CD4-positive, alpha-beta memory T cell (primary cell): ENCODE measurements at regions not wholly inside any gene's neighbourhood (a gene's known extent, or its start where the extent isn't known, plus 50 kb on each side); places are given as distances from the start of the nearest gene placed in this dataset.

Source experiments
- CTCF ChIA-PET: fragments of 350-600 bp; sonication (Branson Sonifier 250); formaldehyde crosslinking; loops from one replicate; lab custom pipeline; 2021; ENCODE audit warnings: inconsistent platforms; ENCODE audit not compliant: partially characterized antibody; lab: Charles Lee
- POLR2A ChIA-PET: fragments of 350-600 bp; sonication (Branson Sonifier 250); formaldehyde crosslinking; loops from one replicate; lab custom pipeline; 2021; ENCODE audit not compliant: partially characterized antibody; lab: Charles Lee
- DNase-seq, 5 donors: peaks; one replicate each; pipeline versions ENCODE4 v3.0.0 to v3.0.0-alpha.2; 2020 to 2022; ENCODE audit warnings: mixed read lengths in 1 of 5
- H3K27ac ChIP-seq: one replicate; pipeline ENCODE4 v1.7.0; 2013; ENCODE audit warnings: low read depth, low read length
- H3K27me3 ChIP-seq: 2 replicates; pipeline ENCODE4 v1.7.0; 2013; ENCODE audit warnings: mild to moderate bottlenecking, low read length, moderate library complexity; ENCODE audit not compliant: insufficient read depth
- H3K36me3 ChIP-seq: 2 replicates; pipeline ENCODE4 v1.7.0; 2013; ENCODE audit warnings: mild to moderate bottlenecking, low read length, moderate library complexity; ENCODE audit not compliant: insufficient read depth
- H3K4me1 ChIP-seq: 2 replicates; pipeline ENCODE4 v1.7.0; 2013; ENCODE audit warnings: mild to moderate bottlenecking, low read length, moderate library complexity; ENCODE audit not compliant: insufficient read depth
- H3K4me3 ChIP-seq, 2 donors: one replicate each; pipeline ENCODE4 v1.7.0; 2013; ENCODE audit warnings: low read length in 2 of 2, mild to moderate bottlenecking in 1 of 2
- H3K9me3 ChIP-seq, 2 donors: one replicate each; pipeline ENCODE4 v1.7.0; 2013; ENCODE audit warnings: low read length in 2 of 2, control low read depth in 1 of 2; ENCODE audit not compliant: control insufficient read depth in 1 of 2
- H3K27ac Mint-ChIP-seq, 7 donors: one replicate each; pipeline ENCODE4 v1.8.0; 2020 to 2021; ENCODE audit warnings: mixed read lengths in 7 of 7, mild to moderate bottlenecking in 6 of 7, inconsistent platforms in 3 of 7, moderate library complexity in 3 of 7
- H3K27me3 Mint-ChIP-seq, 2 donors: one replicate each; pipeline ENCODE4 v1.8.0; 2020 to 2021; ENCODE audit warnings: mixed read lengths in 2 of 2
- H3K36me3 Mint-ChIP-seq, 2 donors: one replicate each; pipeline ENCODE4 v1.8.0; 2020 to 2021; ENCODE audit warnings: mixed read lengths in 2 of 2, inconsistent platforms in 1 of 2, mild to moderate bottlenecking in 1 of 2
- H3K4me1 Mint-ChIP-seq, 4 donors: one replicate each; pipeline ENCODE4 v1.8.0; 2020 to 2021; ENCODE audit warnings: mixed read lengths in 4 of 4, mild to moderate bottlenecking in 1 of 4
- H3K4me3 Mint-ChIP-seq, 8 donors: one replicate each; pipeline ENCODE4 v1.8.0; 2020 to 2021; ENCODE audit warnings: mixed read lengths in 8 of 8, mild to moderate bottlenecking in 7 of 8, moderate library complexity in 6 of 8, inconsistent platforms in 3 of 8
- H3K9me3 Mint-ChIP-seq, 8 donors: one replicate each; pipeline ENCODE4 v1.8.0; 2020 to 2021; ENCODE audit warnings: mixed read lengths in 8 of 8, mild to moderate bottlenecking in 5 of 8, inconsistent platforms in 3 of 8, moderate library complexity in 1 of 8
- intact Hi-C: fragments of 100-400 bp; cut with micrococcal nuclease; formaldehyde crosslinking; loops from one replicate; pipeline ENCODE4 v1.15.1; 2023

DNA sequence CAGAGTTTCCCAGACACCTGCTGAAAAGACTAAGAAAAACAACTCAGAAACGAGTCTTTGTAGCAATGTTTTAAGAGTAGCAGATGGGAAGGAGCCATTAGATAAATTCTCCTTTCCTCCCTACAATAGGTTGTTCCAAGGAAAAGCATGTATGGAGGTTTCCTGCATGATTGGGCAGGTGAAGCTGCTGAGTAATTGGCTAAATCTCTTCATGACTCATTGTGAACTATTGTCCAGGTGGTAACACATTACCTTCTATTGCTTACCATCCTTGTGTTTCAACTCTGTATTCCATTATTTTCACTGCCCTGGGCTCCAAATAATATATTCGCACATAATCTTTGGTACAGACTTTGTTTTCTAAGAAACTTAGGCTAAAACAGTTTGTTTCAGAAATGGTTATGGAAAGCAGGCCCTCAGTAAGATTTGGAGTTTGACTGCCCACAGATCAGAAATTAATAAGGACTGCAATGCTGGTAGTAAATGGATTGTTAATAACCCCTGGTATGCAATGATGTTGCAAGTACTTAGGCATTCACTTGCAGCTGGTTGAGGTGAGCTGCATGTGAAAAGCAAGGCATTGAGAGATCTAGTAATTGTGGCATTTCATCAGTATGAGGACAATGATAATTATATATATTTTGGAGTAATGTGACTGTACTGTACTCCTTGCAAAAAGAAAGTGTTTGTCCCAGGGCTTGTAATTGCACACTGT, 281.4 kb upstream of the VLDLR start:
- no peak overlapping the region for H3K4me3 Mint-ChIP-seq
- H3K27me3 ChIP-seq = no peaks in the 10 kb centered on the region
- intact Hi-C loops = no loop called here
- no peaks in the 10 kb centered on the region for H3K4me1 Mint-ChIP-seq
- no peak overlapping the region for H3K27ac Mint-ChIP-seq
- H3K4me1 ChIP-seq = no peaks in the 10 kb centered on the region
- CTCF ChIA-PET = no interaction called here
- H3K27ac ChIP-seq = no peak overlapping the region
- H3K36me3 Mint-ChIP-seq = no peaks in the 10 kb centered on the region
- H3K9me3 ChIP-seq = no peaks in the 10 kb centered on the region
- DNase-seq = no peak
- H3K9me3 Mint-ChIP-seq = no peaks in the 10 kb centered on the region
- no peaks in the 10 kb centered on the region for H3K36me3 ChIP-seq
- POLR2A ChIA-PET = no interaction called here
- peaks cover 2 to 3% of the 10 kb centered on the region in 2 donors for H3K27me3 Mint-ChIP-seq
- no peak overlapping the region for H3K4me3 ChIP-seq

DNA sequence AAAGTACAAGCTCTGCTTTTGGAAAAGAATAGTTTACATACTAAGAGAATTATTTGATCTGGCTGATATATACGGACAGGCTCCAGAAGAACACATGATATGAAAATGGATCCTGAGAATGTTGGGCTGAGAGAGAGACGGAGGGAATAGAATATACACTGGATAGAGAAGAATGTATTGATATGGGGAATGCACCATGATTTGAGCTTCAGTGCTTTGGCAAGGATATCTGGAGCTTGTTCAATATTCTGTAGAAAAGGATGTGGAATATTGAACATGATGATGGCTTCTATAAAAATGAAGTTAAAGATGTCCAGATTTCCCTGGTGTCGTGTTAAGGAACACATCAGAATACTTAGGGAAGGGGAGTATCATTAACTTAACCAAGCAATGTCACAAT, 280.5 kb upstream of the VLDLR start:
- Mint-ChIP-seq H3K9me3 (peaks cover 0 to under 1% (median 0%) of the 10 kb centered on the region in 8 donors), H3K27ac (no peak overlapping the region), H3K36me3 (no peaks in the 10 kb centered on the region), H3K4me1 (no peaks in the 10 kb centered on the region), H3K27me3 (peaks cover 0 to 2% of the 10 kb centered on the region in 2 donors), H3K4me3 (no peak overlapping the region)
- H3K27ac ChIP-seq = no peak overlapping the region
- no peak for DNase-seq
- ChIA-PET CTCF (no interaction called here), POLR2A (no interaction called here)
- intact Hi-C loops = no loop called here
- no peaks in the 10 kb centered on the region for H3K36me3 ChIP-seq
- H3K9me3 ChIP-seq = no peaks in the 10 kb centered on the region
- H3K27me3 ChIP-seq = no peaks in the 10 kb centered on the region
- no peaks in the 10 kb centered on the region for H3K4me1 ChIP-seq
- no peak overlapping the region for H3K4me3 ChIP-seq

DNA sequence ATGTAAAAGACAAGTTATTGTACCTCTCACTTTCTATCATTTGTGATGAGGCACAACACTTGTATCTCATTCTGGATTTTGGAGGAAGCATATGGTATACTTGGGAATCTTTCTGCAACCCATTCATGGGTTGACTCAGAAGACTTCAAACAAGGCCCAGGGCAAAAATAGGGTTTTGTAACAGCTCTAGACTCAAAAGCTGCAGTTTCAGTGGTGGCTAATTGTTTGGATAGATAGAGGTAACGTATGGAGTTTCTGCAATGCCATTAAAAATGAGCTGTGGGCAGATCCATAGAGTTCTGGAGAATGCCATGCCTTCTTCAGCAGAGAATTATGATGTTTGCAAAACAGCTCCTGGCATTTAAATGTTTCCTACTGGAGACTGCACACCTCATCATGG, 279.6 kb upstream of the VLDLR start:
- peaks cover 0 to 2% of the 10 kb centered on the region in 2 donors for H3K27me3 Mint-ChIP-seq
- no peaks in the 10 kb centered on the region for H3K4me1 Mint-ChIP-seq
- Histone ChIP-seq H3K4me3 (no peak overlapping the region), H3K36me3 (no peaks in the 10 kb centered on the region), H3K9me3 (no peaks in the 10 kb centered on the region), H3K4me1 (no peaks in the 10 kb centered on the region), H3K27me3 (no peaks in the 10 kb centered on the region), H3K27ac (no peak overlapping the region)
- H3K9me3 Mint-ChIP-seq = peaks cover 0 to 4% (median 1%) of the 10 kb centered on the region in 8 donors
- H3K36me3 Mint-ChIP-seq = no peaks in the 10 kb centered on the region
- no peak overlapping the region for H3K4me3 Mint-ChIP-seq
- intact Hi-C loops = no loop called here
- ChIA-PET POLR2A (no interaction called here), CTCF (no interaction called here)
- no peak for DNase-seq
- no peak overlapping the region for H3K27ac Mint-ChIP-seq

DNA sequence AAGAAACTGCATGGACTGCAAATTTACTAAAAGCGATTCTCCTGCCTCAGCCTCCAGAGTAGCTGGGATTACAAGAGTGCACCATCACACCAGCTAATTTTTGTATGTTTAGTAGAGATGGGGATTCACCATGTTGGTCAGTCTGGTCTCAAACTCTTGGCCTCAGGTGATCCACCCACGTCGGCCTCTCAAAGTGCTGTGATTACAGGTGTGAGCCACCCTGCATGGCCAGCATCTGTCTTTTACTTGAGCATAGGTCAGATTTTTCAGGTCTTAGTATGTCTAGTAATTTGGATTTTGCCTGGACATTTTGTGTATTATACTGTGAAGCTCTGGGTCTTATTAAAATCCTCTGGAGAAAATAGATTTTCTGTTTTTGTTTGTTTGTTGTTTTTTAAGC, 277.8 kb upstream of the VLDLR start:
- ChIA-PET POLR2A (no interaction called here), CTCF (no interaction called here)
- H3K9me3 Mint-ChIP-seq = peaks cover 2 to 14% (median 10%) of the 10 kb centered on the region in 8 donors

DNA sequence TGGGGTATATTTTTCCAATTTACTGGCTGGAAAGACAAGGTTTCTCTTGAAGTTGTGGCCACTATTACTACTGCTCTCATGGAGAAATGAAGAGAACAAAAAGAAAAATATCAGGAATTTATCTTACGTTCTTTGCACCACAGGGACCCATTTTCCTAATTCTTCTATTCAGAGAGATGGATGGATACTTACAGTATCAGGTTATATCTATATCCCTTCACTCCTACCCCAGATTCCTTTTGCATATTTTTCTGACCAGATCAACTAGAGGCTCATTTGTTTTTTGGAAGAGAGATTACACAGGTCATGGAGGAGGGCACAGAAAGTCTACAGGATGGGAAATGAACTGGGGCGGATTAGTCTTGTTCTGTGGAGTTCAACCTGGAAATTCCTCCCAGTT, 277.2 kb upstream of the VLDLR start:
- intact Hi-C loops = no loop called here
- ChIA-PET CTCF (no interaction called here), POLR2A (no interaction called here)
- H3K27me3 ChIP-seq = no peaks in the 10 kb centered on the region
- H3K4me1 ChIP-seq = no peaks in the 10 kb centered on the region
- Mint-ChIP-seq H3K27ac (no peak overlapping the region), H3K9me3 (peaks cover 2 to 18% (median 10%) of the 10 kb centered on the region in 8 donors), H3K36me3 (no peaks in the 10 kb centered on the region), H3K4me1 (no peaks in the 10 kb centered on the region), H3K4me3 (no peak overlapping the region), H3K27me3 (peaks cover 0 to 2% of the 10 kb centered on the region in 2 donors)
- no peak for DNase-seq
- H3K36me3 ChIP-seq = no peaks in the 10 kb centered on the region
- H3K4me3 ChIP-seq = no peak overlapping the region
- no peak overlapping the region for H3K27ac ChIP-seq
- no peaks in the 10 kb centered on the region for H3K9me3 ChIP-seq

More for the DNA sequence above, 277.8 kb upstream of the VLDLR start:
- Mint-ChIP-seq H3K27ac (no peak overlapping the region), H3K27me3 (peaks cover 0 to 2% of the 10 kb centered on the region in 2 donors), H3K4me3 (no peak overlapping the region), H3K36me3 (no peaks in the 10 kb centered on the region), H3K4me1 (no peaks in the 10 kb centered on the region)
- Histone ChIP-seq H3K9me3 (no peaks in the 10 kb centered on the region), H3K4me1 (no peaks in the 10 kb centered on the region), H3K27me3 (no peaks in the 10 kb centered on the region), H3K4me3 (no peak overlapping the region), H3K36me3 (no peaks in the 10 kb centered on the region), H3K27ac (no peak overlapping the region)
- DNase-seq = no peak
- intact Hi-C loops = no loop called here

DNA sequence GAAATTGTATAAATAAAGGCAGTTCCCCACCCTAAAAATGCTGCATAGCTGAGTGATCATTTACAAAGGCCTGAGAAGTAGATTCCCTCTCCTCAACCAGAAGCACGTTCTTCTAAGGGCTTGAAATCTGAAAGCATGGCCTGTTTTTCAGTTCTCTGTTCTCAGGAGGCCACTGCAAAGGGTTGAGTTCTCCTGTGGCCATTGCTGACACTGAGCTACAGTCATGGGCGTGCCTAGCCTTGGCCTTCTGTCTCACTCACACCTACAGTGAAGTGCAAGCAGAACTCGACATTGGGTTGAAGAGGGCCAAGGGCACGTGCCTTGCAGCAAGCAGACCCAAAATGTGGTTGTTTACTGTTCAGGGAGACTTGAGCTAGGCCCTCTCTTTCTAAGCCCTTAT, 276.6 kb upstream of the VLDLR start:
- CTCF ChIA-PET = no interaction called here
- H3K9me3 ChIP-seq = no peaks in the 10 kb centered on the region
- no peaks in the 10 kb centered on the region for H3K36me3 ChIP-seq
- H3K27ac ChIP-seq = no peak overlapping the region
- Mint-ChIP-seq H3K27ac (no peak overlapping the region), H3K4me3 (no peak overlapping the region), H3K4me1 (no peaks in the 10 kb centered on the region), H3K27me3 (peaks cover 0 to 2% of the 10 kb centered on the region in 2 donors), H3K36me3 (no peaks in the 10 kb centered on the region), H3K9me3 (peaks cover 2 to 18% (median 10%) of the 10 kb centered on the region in 8 donors)
- POLR2A ChIA-PET = no interaction called here
- H3K27me3 ChIP-seq = no peaks in the 10 kb centered on the region
- no peaks in the 10 kb centered on the region for H3K4me1 ChIP-seq
- DNase-seq = no peak
- intact Hi-C loops = no loop called here
- H3K4me3 ChIP-seq = no peak overlapping the region

DNA sequence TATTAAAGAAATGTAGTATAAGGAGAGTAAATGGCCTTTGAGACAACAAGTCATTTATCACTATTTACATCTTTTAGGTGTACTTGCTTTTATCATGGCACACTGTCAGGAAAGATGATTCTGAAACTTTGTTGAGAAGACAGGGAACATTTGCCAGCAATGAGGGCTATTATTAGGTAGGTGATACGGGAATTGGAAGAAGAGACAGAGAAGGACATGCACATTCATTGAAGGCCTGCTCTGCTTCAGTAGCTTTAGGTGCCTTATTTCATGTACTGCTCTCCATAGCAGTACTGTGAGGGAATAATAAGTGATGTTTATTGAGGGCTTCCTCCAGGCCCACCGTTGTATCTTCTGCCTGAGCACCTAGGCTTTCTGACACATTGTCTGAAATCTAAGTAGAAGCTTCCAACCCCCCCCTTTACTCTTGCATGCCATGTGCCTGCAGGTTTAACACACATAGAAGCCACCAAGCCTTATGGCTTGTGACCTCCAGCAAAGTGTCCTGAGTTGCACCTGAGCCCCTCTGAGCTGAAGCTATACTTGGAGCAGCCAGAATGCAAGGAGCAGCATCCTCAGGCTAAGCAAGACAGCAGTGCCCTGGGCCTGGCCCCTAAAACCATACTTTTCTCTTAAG, 275.2 kb upstream of the VLDLR start:
- no peak for DNase-seq
- Histone ChIP-seq H3K4me3 (no peak overlapping the region), H3K27ac (no peak overlapping the region), H3K9me3 (no peaks in the 10 kb centered on the region), H3K4me1 (no peaks in the 10 kb centered on the region), H3K27me3 (no peaks in the 10 kb centered on the region), H3K36me3 (no peaks in the 10 kb centered on the region)
- Mint-ChIP-seq H3K27ac (no peak overlapping the region), H3K4me3 (no peak overlapping the region), H3K27me3 (peaks cover 0 to 2% of the 10 kb centered on the region in 2 donors), H3K36me3 (no peaks in the 10 kb centered on the region), H3K9me3 (peaks cover 2 to 18% (median 10%) of the 10 kb centered on the region in 8 donors), H3K4me1 (no peaks in the 10 kb centered on the region)
- intact Hi-C loops = no loop called here
- ChIA-PET POLR2A (no interaction called here), CTCF (no interaction called here)
